Adrenal gland (tissue), 9 donors: ENCODE measurements at regions not wholly inside any gene's neighbourhood (a gene's known extent, or its start where the extent isn't known, plus 50 kb on each side); places are given as distances from the start of the nearest gene placed in this dataset.

Experiments used
- DNase-seq, 7 donors: peaks; one replicate each; pipeline ENCODE4 v3.0.0-alpha.2; 2019 to 2020
- H3K27ac ChIP-seq, 5 donors: fragments of 200-600 bp; sonication (generic) in 4 of 5; 1 replicate in 3 of 5; 2 replicates in 2 of 5; pipeline versions ENCODE4 v1.5.1 to v1.8.0; 2016 to 2020; ENCODE audit warnings: mild to moderate bottlenecking in 1 of 5
- H3K27me3 ChIP-seq: fragments of 200-600 bp; 2 replicates; pipeline ENCODE4 v1.8.0; 2021
- H3K36me3 ChIP-seq, 2 donors: fragments of 200-600 bp; replicated peaks in 1 of 2; 1 replicate in 1 of 2; 2 replicates in 1 of 2; pipeline versions ENCODE4 v1.5.1 to v1.8.0; 2018 to 2022
- H3K4me1 ChIP-seq, 2 donors: fragments of 200-600 bp; replicated peaks in 1 of 2; 1 replicate in 1 of 2; 2 replicates in 1 of 2; pipeline versions ENCODE4 v1.5.1 to v1.8.0; 2018 to 2021
- H3K4me3 ChIP-seq, 4 donors: fragments of 200-600 bp; sonication (generic) in 3 of 4; one replicate each; pipeline ENCODE4 v1.5.1; 2016 to 2018
- H3K9me3 ChIP-seq, 3 donors: fragments of 200-600 bp; sonication (generic) in 1 of 3; replicated peaks in 1 of 3; 1 replicate in 2 of 3; 2 replicates in 1 of 3; pipeline versions ENCODE4 v1.5.1 to v1.8.0; 2016 to 2021
- POLR2A ChIP-seq, 2 donors: fragments of 450-650 bp; IDR thresholded peaks; one replicate each; pipeline ENCODE4 v1.6.1; 2017; ENCODE audit warnings: antibody characterized with exemption in 2 of 2, mild to moderate bottlenecking in 2 of 2, moderate library complexity in 1 of 2
- WGBS, 4 donors: extraction: QIAGEN DNeasy Blood & Tissue Kit in 2 of 4; methylation state at CpG; one replicate each; pipeline versions ENCODE4 v1.1.5 to v1.1.7; 2013 to 2017; 5-methylcytosine and 5-hydroxymethylcytosine counted together
- intact Hi-C, 2 donors: fragments of 100-400 bp; cut with DNase I; formaldehyde crosslinking; loops; one replicate each; pipeline versions ENCODE4 v1.14.1 to v1.15.0; 2022 to 2023
- TF ChIP-seq, protein P1 (sequence below), 6 experiments: fragments of 450-650 bp in 4 of 6; fragments of 200-600 bp in 2 of 6; sonication (generic) in 1 of 6; IDR thresholded peaks; 1 replicate in 5 of 6; 2 replicates in 1 of 6; pipeline versions ENCODE4 v1.5.1 to v1.8.0; 2016 to 2021; ENCODE audit warnings: antibody characterized with exemption in 6 of 6, mild to moderate bottlenecking in 2 of 6, moderate library complexity in 1 of 6
- donor health status: healthy with polysubstance abuse.
- donor health status: Bipolar disorder and iron deficiency.
- donor health status: DM: yes; HTN: yes; CAD: no.
- donor health status: DM: no; HTN: no; CAD: no.
- donor health status: DM: no; HTN: no; CAD: no.

- Histone ChIP-seq H3K27me3 (no peaks in the 10 kb centered on the region), H3K9me3 (no peaks in the 10 kb centered on the region), H3K4me1 (no peaks in the 10 kb centered on the region), H3K36me3 (no peaks in the 10 kb centered on the region), H3K27ac (no peak overlapping the region), H3K4me3 (no peak overlapping the region)
- WGBS, 4 donors = 79 to 93% (median 80%) methylated on average over 3 to 6 of the region's 6 CpGs
- intact Hi-C loops = no loop called here
- TF ChIP-seq, protein P1, sequence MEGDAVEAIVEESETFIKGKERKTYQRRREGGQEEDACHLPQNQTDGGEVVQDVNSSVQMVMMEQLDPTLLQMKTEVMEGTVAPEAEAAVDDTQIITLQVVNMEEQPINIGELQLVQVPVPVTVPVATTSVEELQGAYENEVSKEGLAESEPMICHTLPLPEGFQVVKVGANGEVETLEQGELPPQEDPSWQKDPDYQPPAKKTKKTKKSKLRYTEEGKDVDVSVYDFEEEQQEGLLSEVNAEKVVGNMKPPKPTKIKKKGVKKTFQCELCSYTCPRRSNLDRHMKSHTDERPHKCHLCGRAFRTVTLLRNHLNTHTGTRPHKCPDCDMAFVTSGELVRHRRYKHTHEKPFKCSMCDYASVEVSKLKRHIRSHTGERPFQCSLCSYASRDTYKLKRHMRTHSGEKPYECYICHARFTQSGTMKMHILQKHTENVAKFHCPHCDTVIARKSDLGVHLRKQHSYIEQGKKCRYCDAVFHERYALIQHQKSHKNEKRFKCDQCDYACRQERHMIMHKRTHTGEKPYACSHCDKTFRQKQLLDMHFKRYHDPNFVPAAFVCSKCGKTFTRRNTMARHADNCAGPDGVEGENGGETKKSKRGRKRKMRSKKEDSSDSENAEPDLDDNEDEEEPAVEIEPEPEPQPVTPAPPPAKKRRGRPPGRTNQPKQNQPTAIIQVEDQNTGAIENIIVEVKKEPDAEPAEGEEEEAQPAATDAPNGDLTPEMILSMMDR (IDR thresholded peaks at IDR 0.05) = no peak
- TF ChIP-seq POLR2A (IDR thresholded peaks at IDR 0.05) = no peak
- DNase-seq = no peak
Measured at GRCh38 chr20:48224533-48225050, 439.3 kb upstream of the SULF2 start.

GRCh38 chr20:48223715-48224114 lies 438.4 kb upstream of the SULF2 start:
- TF ChIP-seq, protein P1 (IDR thresholded peaks at IDR 0.05) = no peak
- TF ChIP-seq POLR2A (IDR thresholded peaks at IDR 0.05) = no peak
- intact Hi-C loops = no loop called here
- Histone ChIP-seq H3K4me3 (no peak overlapping the region), H3K4me1 (no peaks in the 10 kb centered on the region), H3K27me3 (no peaks in the 10 kb centered on the region), H3K27ac (no peak overlapping the region), H3K36me3 (no peaks in the 10 kb centered on the region), H3K9me3 (no peaks in the 10 kb centered on the region)
- 92 to 94% (median 93%) methylated on average over 9 to 14 of the region's 14 CpGs for WGBS, 4 donors
- no peak for DNase-seq

- Histone ChIP-seq H3K27ac (no peak overlapping the region), H3K4me3 (no peak overlapping the region), H3K36me3 (no peaks in the 10 kb centered on the region), H3K4me1 (no peaks in the 10 kb centered on the region), H3K27me3 (no peaks in the 10 kb centered on the region), H3K9me3 (no peaks in the 10 kb centered on the region)
- intact Hi-C loops = no loop called here
- TF ChIP-seq, protein P1 (IDR thresholded peaks at IDR 0.05) = no peak
- TF ChIP-seq POLR2A (IDR thresholded peaks at IDR 0.05) = no peak
- WGBS, 4 donors = 92 to 95% (median 92%) methylated on average over 8 of the region's 8 CpGs
- no peak for DNase-seq
Measured at GRCh38 chr20:48222595-48223180, 437.4 kb upstream of the SULF2 start.

GRCh38 chr20:48220033-48220633 lies 434.9 kb upstream of the SULF2 start:
- H3K27me3 ChIP-seq = no peaks in the 10 kb centered on the region
- TF ChIP-seq, protein P1 (IDR thresholded peaks at IDR 0.05) = no peak
- TF ChIP-seq POLR2A (IDR thresholded peaks at IDR 0.05) = no peak
- no peaks in the 10 kb centered on the region for H3K36me3 ChIP-seq
- no peak overlapping the region for H3K4me3 ChIP-seq
- H3K4me1 ChIP-seq = no peaks in the 10 kb centered on the region
- intact Hi-C loops = no loop called here
- no peaks in the 10 kb centered on the region for H3K9me3 ChIP-seq
- H3K27ac ChIP-seq = no peak overlapping the region
- WGBS, 4 donors = 73 to 83% (median 76%) methylated on average over 5 to 6 of the region's 6 CpGs
- DNase-seq = no peak
